ENCODE measurements at regions not wholly inside any gene's neighbourhood (a gene's known extent, or its start where the extent isn't known, plus 50 kb on each side); places are given as distances from the start of the nearest gene placed in this dataset.
A peak's percentile ranks its signal among the peaks of the same experiment; 100 is the strongest.

- H3K56ac ChIP-seq (ENCODE audit: low read length), result no peak overlapping the region
- no peaks in the 10 kb centered on the region for H3K79me1 ChIP-seq (ENCODE audit: low read length)
- H2BK5ac ChIP-seq (ENCODE audit: low read length), result no peak overlapping the region
- WGBS (ENCODE audit: extremely low coverage, insufficient coverage, low lambda C conversion rate), result no CpG with 5 or more reads among the region's 4 CpGs
- no peak overlapping the region for H3K27ac ChIP-seq (ENCODE audit: low read depth, low read length)
- H3K79me2 ChIP-seq (ENCODE audit: control insufficient read depth, insufficient read depth, low read length), result no peaks in the 10 kb centered on the region
- H3K4ac ChIP-seq (ENCODE audit: low read depth, low read length), result no peak overlapping the region
- H3K4me3 ChIP-seq (ENCODE audit: low read length), result no peak overlapping the region
- H3K4me1 ChIP-seq (ENCODE audit: control insufficient read depth, low read depth, low read length), result no peaks in the 10 kb centered on the region
- H4K8ac ChIP-seq (ENCODE audit: low read depth, low read length), result no peak overlapping the region
- no peaks in the 10 kb centered on the region for H3K27me3 ChIP-seq (ENCODE audit: insufficient read depth, low read length, poor library complexity)
- no peak overlapping the region for H3K23ac ChIP-seq (ENCODE audit: low read length)
- H4K5ac ChIP-seq (ENCODE audit: low read length), result no peak overlapping the region
- no peaks in the 10 kb centered on the region for H3K36me3 ChIP-seq (ENCODE audit: control insufficient read depth, insufficient read depth, low read length)
- peak; percentile 43 for DNase-seq
- H2AK5ac ChIP-seq (ENCODE audit: low read length), result no peak overlapping the region
- no peak overlapping the region for H3K4me2 ChIP-seq (ENCODE audit: low read length)
- H2BK120ac ChIP-seq (ENCODE audit: low read depth, low read length), result no peak overlapping the region
- no peak overlapping the region for H3K9ac ChIP-seq (ENCODE audit: low read length)
- no peak overlapping the region for H3K18ac ChIP-seq (ENCODE audit: low read length)
- H2BK15ac ChIP-seq (replicated peaks; ENCODE audit: low read depth), result no peak overlapping the region
These were observed 86.9 kb downstream of the NUDT12 start for GRCh38 chr5:103475629-103476240.

- no peaks in the 10 kb centered on the region for H3K36me3 ChIP-seq (ENCODE audit: control insufficient read depth, insufficient read depth, low read length)
- no peak overlapping the region for H3K4ac ChIP-seq (ENCODE audit: low read depth, low read length)
- no peak overlapping the region for H3K56ac ChIP-seq (ENCODE audit: low read length)
- no peak overlapping the region for H3K4me3 ChIP-seq (ENCODE audit: low read length)
- H3K27ac ChIP-seq (ENCODE audit: low read depth, low read length), result no peak overlapping the region
- no peak overlapping the region for H4K8ac ChIP-seq (ENCODE audit: low read depth, low read length)
- no peak overlapping the region for H3K4me2 ChIP-seq (ENCODE audit: low read length)
- H3K79me1 ChIP-seq (ENCODE audit: low read length), result no peaks in the 10 kb centered on the region
- WGBS (ENCODE audit: extremely low coverage, insufficient coverage, low lambda C conversion rate), result 100% methylated on average over 1 of the region's 1 CpG
- no peak overlapping the region for H2BK120ac ChIP-seq (ENCODE audit: low read depth, low read length)
- no peaks in the 10 kb centered on the region for H3K4me1 ChIP-seq (ENCODE audit: control insufficient read depth, low read depth, low read length)
- no peak for DNase-seq
- no peak overlapping the region for H3K9ac ChIP-seq (ENCODE audit: low read length)
- no peak overlapping the region for H2BK5ac ChIP-seq (ENCODE audit: low read length)
- H3K23ac ChIP-seq (ENCODE audit: low read length), result no peak overlapping the region
- H4K5ac ChIP-seq (ENCODE audit: low read length), result no peak overlapping the region
- no peak overlapping the region for H3K18ac ChIP-seq (ENCODE audit: low read length)
- H2BK15ac ChIP-seq (replicated peaks; ENCODE audit: low read depth), result no peak overlapping the region
- H2AK5ac ChIP-seq (ENCODE audit: low read length), result no peak overlapping the region
- no peaks in the 10 kb centered on the region for H3K79me2 ChIP-seq (ENCODE audit: control insufficient read depth, insufficient read depth, low read length)
- H3K27me3 ChIP-seq (ENCODE audit: insufficient read depth, low read length, poor library complexity), result no peaks in the 10 kb centered on the region
These were observed 87.9 kb downstream of the NUDT12 start for GRCh38 chr5:103474677-103475076.

- no peak overlapping the region for H2BK120ac ChIP-seq (ENCODE audit: low read depth, low read length)
- no peaks in the 10 kb centered on the region for H3K79me2 ChIP-seq (ENCODE audit: control insufficient read depth, insufficient read depth, low read length)
- no peak overlapping the region for H3K27ac ChIP-seq (ENCODE audit: low read depth, low read length)
- H3K56ac ChIP-seq (ENCODE audit: low read length), result no peak overlapping the region
- no peak overlapping the region for H2AK5ac ChIP-seq (ENCODE audit: low read length)
- no peak overlapping the region for H2BK15ac ChIP-seq (replicated peaks; ENCODE audit: low read depth)
- H3K79me1 ChIP-seq (ENCODE audit: low read length), result no peaks in the 10 kb centered on the region
- H3K23ac ChIP-seq (ENCODE audit: low read length), result no peak overlapping the region
- H3K36me3 ChIP-seq (ENCODE audit: control insufficient read depth, insufficient read depth, low read length), result no peaks in the 10 kb centered on the region
- H3K4me2 ChIP-seq (ENCODE audit: low read length), result no peak overlapping the region
- no peak overlapping the region for H4K5ac ChIP-seq (ENCODE audit: low read length)
- H4K8ac ChIP-seq (ENCODE audit: low read depth, low read length), result no peak overlapping the region
- no peaks in the 10 kb centered on the region for H3K4me1 ChIP-seq (ENCODE audit: control insufficient read depth, low read depth, low read length)
- no peak overlapping the region for H3K4ac ChIP-seq (ENCODE audit: low read depth, low read length)
- no peak overlapping the region for H3K4me3 ChIP-seq (ENCODE audit: low read length)
- H3K27me3 ChIP-seq (ENCODE audit: insufficient read depth, low read length, poor library complexity), result no peaks in the 10 kb centered on the region
- no peak overlapping the region for H3K18ac ChIP-seq (ENCODE audit: low read length)
- DNase-seq, result no peak
- H2BK5ac ChIP-seq (ENCODE audit: low read length), result no peak overlapping the region
- H3K9ac ChIP-seq (ENCODE audit: low read length), result no peak overlapping the region
These were observed 88.9 kb downstream of the NUDT12 start for GRCh38 chr5:103473725-103474124.

- H3K36me3 ChIP-seq (ENCODE audit: control insufficient read depth, insufficient read depth, low read length), result no peaks in the 10 kb centered on the region
- H2AK5ac ChIP-seq (ENCODE audit: low read length), result no peak overlapping the region
- no peak overlapping the region for H2BK5ac ChIP-seq (ENCODE audit: low read length)
- no peak overlapping the region for H4K8ac ChIP-seq (ENCODE audit: low read depth, low read length)
- no peak overlapping the region for H3K4me3 ChIP-seq (ENCODE audit: low read length)
- H3K4ac ChIP-seq (ENCODE audit: low read depth, low read length), result no peak overlapping the region
- WGBS (ENCODE audit: extremely low coverage, insufficient coverage, low lambda C conversion rate), result no CpG with 5 or more reads among the region's 1 CpG
- no peaks in the 10 kb centered on the region for H3K4me1 ChIP-seq (ENCODE audit: control insufficient read depth, low read depth, low read length)
- H3K79me1 ChIP-seq (ENCODE audit: low read length), result no peaks in the 10 kb centered on the region
- H2BK120ac ChIP-seq (ENCODE audit: low read depth, low read length), result no peak overlapping the region
- no peak overlapping the region for H3K4me2 ChIP-seq (ENCODE audit: low read length)
- H3K56ac ChIP-seq (ENCODE audit: low read length), result no peak overlapping the region
- H3K27me3 ChIP-seq (ENCODE audit: insufficient read depth, low read length, poor library complexity), result no peaks in the 10 kb centered on the region
- H2BK15ac ChIP-seq (replicated peaks; ENCODE audit: low read depth), result no peak overlapping the region
- H3K79me2 ChIP-seq (ENCODE audit: control insufficient read depth, insufficient read depth, low read length), result no peaks in the 10 kb centered on the region
- H4K5ac ChIP-seq (ENCODE audit: low read length), result no peak overlapping the region
- H3K27ac ChIP-seq (ENCODE audit: low read depth, low read length), result no peak overlapping the region
- no peak overlapping the region for H3K23ac ChIP-seq (ENCODE audit: low read length)
- H3K18ac ChIP-seq (ENCODE audit: low read length), result no peak overlapping the region
- no peak overlapping the region for H3K9ac ChIP-seq (ENCODE audit: low read length)
- peak; percentile 19 for DNase-seq
These were observed 89.8 kb downstream of the NUDT12 start for GRCh38 chr5:103472830-103473229.

GRCh38 chr5:103472265-103472664, 90.3 kb downstream of the NUDT12 start:
- H3K4me2 ChIP-seq (ENCODE audit: low read length), result no peak overlapping the region
- no peak overlapping the region for H3K9ac ChIP-seq (ENCODE audit: low read length)
- H3K23ac ChIP-seq (ENCODE audit: low read length), result no peak overlapping the region
- H4K5ac ChIP-seq (ENCODE audit: low read length), result no peak overlapping the region
- no peak overlapping the region for H3K18ac ChIP-seq (ENCODE audit: low read length)
- H3K27ac ChIP-seq (ENCODE audit: low read depth, low read length), result no peak overlapping the region
- H2BK120ac ChIP-seq (ENCODE audit: low read depth, low read length), result no peak overlapping the region
- H3K4ac ChIP-seq (ENCODE audit: low read depth, low read length), result no peak overlapping the region
- no peaks in the 10 kb centered on the region for H3K36me3 ChIP-seq (ENCODE audit: control insufficient read depth, insufficient read depth, low read length)
- no peaks in the 10 kb centered on the region for H3K27me3 ChIP-seq (ENCODE audit: insufficient read depth, low read length, poor library complexity)
- H3K79me1 ChIP-seq (ENCODE audit: low read length), result no peaks in the 10 kb centered on the region
- no peak overlapping the region for H3K4me3 ChIP-seq (ENCODE audit: low read length)
- no peaks in the 10 kb centered on the region for H3K79me2 ChIP-seq (ENCODE audit: control insufficient read depth, insufficient read depth, low read length)
- WGBS (ENCODE audit: extremely low coverage, insufficient coverage, low lambda C conversion rate), result no CpG with 5 or more reads among the region's 1 CpG
- H2AK5ac ChIP-seq (ENCODE audit: low read length), result no peak overlapping the region
- H3K4me1 ChIP-seq (ENCODE audit: control insufficient read depth, low read depth, low read length), result no peaks in the 10 kb centered on the region
- H2BK15ac ChIP-seq (replicated peaks; ENCODE audit: low read depth), result no peak overlapping the region
- H4K8ac ChIP-seq (ENCODE audit: low read depth, low read length), result no peak overlapping the region
- DNase-seq, result no peak
- no peak overlapping the region for H3K56ac ChIP-seq (ENCODE audit: low read length)
- no peak overlapping the region for H2BK5ac ChIP-seq (ENCODE audit: low read length)

GRCh38 chr5:103469288-103470040, 93.1 kb downstream of the NUDT12 start:
- WGBS (ENCODE audit: extremely low coverage, insufficient coverage, low lambda C conversion rate), result no CpG with 5 or more reads among the region's 3 CpGs
- Histone ChIP-seq H3K4ac (ENCODE audit: low read depth, low read length) (no peak overlapping the region), H4K5ac (ENCODE audit: low read length) (no peak overlapping the region), H3K36me3 (ENCODE audit: control insufficient read depth, insufficient read depth, low read length) (no peaks in the 10 kb centered on the region), H3K27me3 (ENCODE audit: insufficient read depth, low read length, poor library complexity) (no peaks in the 10 kb centered on the region), H3K79me2 (ENCODE audit: control insufficient read depth, insufficient read depth, low read length) (no peaks in the 10 kb centered on the region), H2BK15ac (replicated peaks; ENCODE audit: low read depth) (no peak overlapping the region), H3K27ac (ENCODE audit: low read depth, low read length) (no peak overlapping the region), H3K4me1 (ENCODE audit: control insufficient read depth, low read depth, low read length) (no peaks in the 10 kb centered on the region), H2BK5ac (ENCODE audit: low read length) (no peak overlapping the region), H2AK5ac (ENCODE audit: low read length) (no peak overlapping the region), H3K56ac (ENCODE audit: low read length) (no peak overlapping the region), H3K4me2 (ENCODE audit: low read length) (no peak overlapping the region), H3K79me1 (ENCODE audit: low read length) (no peaks in the 10 kb centered on the region), H3K4me3 (ENCODE audit: low read length) (no peak overlapping the region), H3K23ac (ENCODE audit: low read length) (no peak overlapping the region), H2BK120ac (ENCODE audit: low read depth, low read length) (no peak overlapping the region), H4K8ac (ENCODE audit: low read depth, low read length) (no peak overlapping the region), H3K18ac (ENCODE audit: low read length) (no peak overlapping the region), H3K9ac (ENCODE audit: low read length) (no peak overlapping the region)
- no peak for DNase-seq

Data from mesendoderm (in vitro differentiated cells).